Stimulated activated CD4-positive, alpha-beta T cell treated with anti-CD3 and anti-CD28 coated beads, Interleukin-2, amount 100 ng/mL, for 4 hours (primary cell): ENCODE measurements at regions not wholly inside any gene's neighbourhood (a gene's known extent, or its start where the extent isn't known, plus 50 kb on each side); places are given as distances from the start of the nearest gene placed in this dataset.

Experiments used
- DNase-seq: peaks from one replicate; pipeline ENCODE4 v3.0.0-alpha.2; 2020; ENCODE audit warnings: low read depth

- no peak for DNase-seq
Observed at GRCh38 chr6:134117409-134117808, 65.0 kb upstream of the SLC2A12 start.

- DNase-seq, result no peak
Observed at GRCh38 chr6:134115715-134116074, 63.3 kb upstream of the SLC2A12 start.

GRCh38 chr6:134114918-134115714 is 62.7 kb upstream of the SLC2A12 start:
- DNase-seq, result no peak

- no peak for DNase-seq
Observed at GRCh38 chr6:134114489-134114888, 62.1 kb upstream of the SLC2A12 start.

- no peak for DNase-seq
Observed at GRCh38 chr6:134111726-134112125, 59.3 kb upstream of the SLC2A12 start.

GRCh38 chr6:134111062-134111677 is 58.7 kb upstream of the SLC2A12 start:
- DNase-seq, result peak; percentile 10

GRCh38 chr6:134106702-134107101 is 54.3 kb upstream of the SLC2A12 start:
- DNase-seq, result no peak

- no peak for DNase-seq
Observed at GRCh38 chr6:134105940-134106339, 53.5 kb upstream of the SLC2A12 start.

- no peak for DNase-seq
Observed at GRCh38 chr6:134103006-134103405, 50.6 kb upstream of the SLC2A12 start.
